NCI-H526 treated with DMSO at 0.1 percent for 48 hours (cell line): ENCODE measurements at regions not wholly inside any gene's neighbourhood (a gene's known extent, or its start where the extent isn't known, plus 50 kb on each side); places are given as distances from the start of the nearest gene placed in this dataset.
"Not testable (repeated sequence)": the region's sequence is repeated elsewhere in the genome, so short reads cannot be mapped to it uniquely, and the experiment has no call there.

ENCODE experiments used
- DNase-seq: peaks from one replicate; lab custom pipeline; 2025; lab: John Stamatoyannopoulos, UW

DNA sequence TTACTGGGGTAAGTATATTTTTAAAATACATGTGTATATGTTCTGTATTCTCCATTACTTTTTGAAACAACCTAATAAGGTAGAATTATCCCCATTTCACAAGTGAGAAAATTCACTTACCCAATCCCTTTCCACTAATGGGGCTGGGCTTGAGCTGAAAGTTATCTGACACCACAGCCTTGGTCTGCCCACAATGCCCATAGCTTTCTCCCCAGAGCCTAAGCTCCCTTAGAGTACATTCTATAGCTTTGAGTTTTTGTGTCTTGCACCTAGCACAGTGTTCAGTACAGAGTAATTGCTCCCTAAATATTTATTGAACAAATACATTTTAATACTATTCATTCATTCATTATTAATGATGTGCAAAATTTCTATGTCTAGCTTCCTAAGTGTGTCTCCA is 152.7 kb upstream of the RUNX1 start:
- no peak for DNase-seq

DNA sequence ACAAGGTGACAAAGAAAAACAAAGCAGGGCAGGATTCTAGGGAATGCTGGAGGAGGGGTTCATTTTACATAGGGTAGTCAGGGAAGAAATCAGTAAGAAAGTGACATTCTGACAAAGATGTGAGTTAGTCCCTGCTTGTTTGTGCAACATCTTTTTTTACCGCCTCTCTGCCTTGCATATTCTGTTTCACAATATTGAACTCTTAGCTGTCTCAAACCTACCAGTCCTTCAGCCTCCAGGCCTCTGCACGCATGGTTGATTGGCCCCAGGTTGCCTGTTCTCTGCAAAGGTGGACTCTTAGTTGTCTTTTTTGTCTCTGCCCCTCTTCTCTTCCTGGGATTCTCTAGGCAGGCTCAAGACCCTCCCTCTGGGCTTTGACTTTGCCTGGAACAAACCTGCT is 152.2 kb upstream of the RUNX1 start:
- DNase-seq, result no peak

DNA sequence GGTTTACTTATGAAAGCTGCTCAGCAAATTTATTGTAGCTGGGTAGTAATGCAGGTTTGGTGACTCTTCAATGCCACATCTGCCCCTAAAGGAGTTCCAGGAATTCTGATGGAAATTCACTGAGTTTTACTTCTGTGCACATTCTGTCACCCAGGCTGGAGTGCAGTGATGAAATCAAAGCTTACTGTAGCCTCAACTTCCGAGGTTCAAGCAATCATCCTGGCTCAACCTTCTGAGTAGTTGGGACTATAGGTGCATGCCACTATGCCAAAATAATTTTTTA is 150.6 kb upstream of the RUNX1 start:
- DNase-seq, result no peak

DNA sequence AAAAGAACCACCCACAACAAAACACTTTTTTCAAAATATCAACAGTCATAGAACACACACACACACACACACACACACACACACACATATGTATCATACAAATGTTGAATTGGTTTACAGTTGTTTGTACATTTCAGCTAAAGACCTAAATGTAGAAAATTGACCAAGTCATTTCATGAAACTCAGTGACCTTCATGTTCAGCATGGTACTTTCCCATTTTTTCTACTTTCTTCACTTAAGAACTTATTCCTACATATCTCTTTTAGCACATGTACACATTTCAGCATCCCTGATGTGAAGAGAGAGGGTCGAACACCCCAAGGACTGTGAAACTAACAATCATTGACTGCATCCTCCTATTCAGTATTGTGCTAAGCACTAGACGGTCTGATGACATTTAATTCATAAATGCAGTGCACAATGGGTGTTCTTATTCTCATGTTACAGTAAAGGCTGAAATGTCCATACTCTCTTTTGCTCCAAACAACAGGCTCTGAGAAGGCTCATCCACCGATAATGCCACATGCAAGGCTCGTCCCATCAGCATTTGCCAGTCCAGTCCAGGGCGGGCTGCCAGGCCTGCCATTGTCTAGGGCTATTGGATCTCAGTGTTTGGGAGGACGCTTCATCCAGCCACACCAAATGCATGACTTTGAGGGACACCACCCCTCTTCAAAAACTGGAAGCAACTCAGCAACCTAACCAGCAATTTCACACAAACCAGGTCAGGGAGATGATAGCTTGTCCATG is 150.1 kb upstream of the RUNX1 start:
- no peak for DNase-seq

DNA sequence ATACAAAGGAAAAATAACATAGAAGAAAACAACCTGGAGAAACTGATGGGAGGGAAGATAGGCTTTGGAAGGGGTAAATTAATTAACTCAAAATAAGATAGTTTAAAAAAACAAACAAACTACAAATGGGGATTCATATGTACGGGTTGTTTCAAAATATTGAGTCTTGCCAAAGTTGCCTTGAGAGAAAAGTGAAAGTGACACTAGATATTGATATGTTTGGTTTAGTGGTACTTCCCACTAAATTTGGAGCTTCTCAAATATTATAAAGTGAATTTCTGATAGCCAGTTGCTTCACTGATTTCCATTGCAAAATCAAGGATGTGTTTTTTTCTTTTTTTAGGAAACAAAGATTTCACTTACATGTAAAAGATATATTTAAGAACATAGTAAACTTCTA is 149.5 kb upstream of the RUNX1 start:
- DNase-seq, result no peak

DNA sequence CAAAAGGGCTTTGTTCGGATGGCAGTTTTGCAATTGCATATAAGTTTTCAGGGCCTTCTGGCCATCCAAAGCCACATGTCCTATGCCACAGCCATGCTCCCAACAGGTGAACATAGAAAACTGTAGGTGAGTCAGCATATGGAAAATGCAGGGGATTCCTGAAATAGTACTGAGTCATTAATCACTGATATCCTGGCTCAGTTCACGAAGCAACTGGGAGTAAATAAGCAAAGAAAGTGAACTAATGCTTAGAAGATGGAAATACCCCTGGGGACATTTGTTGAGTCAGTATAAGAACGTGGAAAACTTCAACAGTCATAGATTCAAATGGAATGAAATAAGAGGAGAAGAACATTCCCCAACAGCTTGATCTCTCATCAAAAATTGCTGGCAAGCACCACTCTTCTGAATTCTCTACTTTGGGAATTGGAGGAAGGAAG is 148.9 kb upstream of the RUNX1 start:
- DNase-seq, result no peak

DNA sequence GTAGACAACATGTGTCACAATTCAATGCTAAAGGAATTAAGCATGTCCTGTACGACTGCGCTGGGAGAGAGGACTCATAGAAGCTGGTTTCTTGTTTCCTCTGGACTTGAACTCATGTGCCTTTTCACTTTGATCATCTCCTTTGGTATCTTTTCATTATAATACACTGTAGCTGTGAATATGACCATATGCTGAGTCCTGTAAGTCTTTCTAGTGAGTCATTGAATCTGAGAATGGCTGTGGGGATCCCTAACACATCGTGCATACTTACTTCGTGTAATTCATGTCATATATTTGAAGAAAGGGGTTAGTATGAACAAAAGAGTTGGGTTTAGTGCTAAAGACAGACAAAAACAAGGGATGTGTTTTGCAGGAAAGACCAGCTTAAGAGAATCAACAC is 148.1 kb upstream of the RUNX1 start:
- DNase-seq, result no peak

DNA sequence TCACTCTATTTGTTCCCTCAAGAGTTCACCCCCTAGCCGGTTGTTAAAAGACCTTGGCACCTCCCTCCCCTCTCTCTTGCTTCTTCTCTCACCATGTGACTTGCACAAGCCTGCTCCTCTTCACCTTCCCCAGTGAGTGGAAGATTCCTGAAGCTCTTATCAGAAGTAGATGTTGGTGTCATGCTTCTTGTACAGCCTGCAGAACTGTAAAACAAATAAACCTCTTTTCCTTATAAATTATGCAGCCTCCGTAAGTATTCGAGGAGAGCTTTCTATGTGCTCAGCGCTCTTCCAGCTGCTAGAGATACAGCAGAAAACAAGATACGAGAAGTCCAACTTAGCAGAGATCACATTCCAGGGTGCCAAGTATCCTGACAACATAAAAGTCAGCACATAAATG is 147.0 kb upstream of the RUNX1 start:
- DNase-seq, result no peak

DNA sequence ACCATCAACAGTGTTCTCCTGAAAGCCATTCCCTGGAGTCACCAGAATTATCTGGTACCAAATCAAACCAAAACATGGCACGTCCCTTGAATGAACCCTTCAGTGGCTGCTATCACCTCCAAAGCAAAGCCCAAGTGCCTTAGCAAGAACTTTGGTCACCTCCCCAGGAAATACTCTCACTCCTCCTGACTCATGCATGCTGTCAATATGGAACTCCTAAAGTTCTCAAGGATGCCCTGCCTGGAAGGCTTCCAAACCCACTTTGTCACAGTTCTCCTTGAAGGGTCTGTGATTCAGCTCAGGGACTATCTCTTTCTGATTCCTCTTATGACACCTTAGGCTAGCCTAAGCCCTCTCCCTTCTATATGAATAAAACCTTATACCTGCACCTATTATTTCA is 146.1 kb upstream of the RUNX1 start:
- DNase-seq, result no peak

DNA sequence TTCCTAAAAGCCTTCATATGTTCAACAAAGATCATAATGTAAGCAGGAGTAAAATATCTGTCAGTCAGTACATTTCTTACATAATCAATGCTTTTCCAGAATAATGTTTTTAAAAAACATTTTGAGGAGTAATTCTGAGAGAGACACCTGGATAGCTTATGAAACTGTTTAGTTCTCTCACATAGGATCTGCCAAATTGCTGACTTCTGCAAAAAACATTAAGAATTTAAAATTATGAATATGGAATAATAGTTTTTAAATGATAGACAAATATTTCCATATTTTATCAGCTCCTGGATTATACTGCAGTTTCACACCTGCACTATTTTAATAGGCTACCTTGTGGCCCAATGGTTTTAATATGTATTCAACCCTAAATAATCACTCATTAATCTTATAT is 142.7 kb upstream of the RUNX1 start:
- DNase-seq, result no peak

DNA sequence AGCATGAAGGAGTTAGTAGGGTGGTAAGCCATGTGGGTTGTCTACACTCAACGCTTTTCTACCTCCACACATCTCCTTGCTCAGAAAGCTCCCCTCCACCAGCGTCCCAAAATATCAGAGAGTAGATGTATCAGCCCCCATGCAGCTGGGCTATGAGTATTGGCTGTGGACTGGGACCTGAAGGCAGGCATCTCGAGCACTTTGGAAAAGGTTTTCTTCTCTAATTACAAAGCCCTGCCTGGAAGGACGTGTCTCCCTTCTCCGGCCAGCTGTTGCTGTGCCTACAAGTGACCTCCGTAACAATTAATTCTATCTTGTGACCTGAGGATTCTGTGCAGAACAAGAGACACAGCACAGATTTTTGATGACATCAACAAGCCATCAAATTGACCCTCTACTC is 142.0 kb upstream of the RUNX1 start:
- DNase-seq, result no peak

DNA sequence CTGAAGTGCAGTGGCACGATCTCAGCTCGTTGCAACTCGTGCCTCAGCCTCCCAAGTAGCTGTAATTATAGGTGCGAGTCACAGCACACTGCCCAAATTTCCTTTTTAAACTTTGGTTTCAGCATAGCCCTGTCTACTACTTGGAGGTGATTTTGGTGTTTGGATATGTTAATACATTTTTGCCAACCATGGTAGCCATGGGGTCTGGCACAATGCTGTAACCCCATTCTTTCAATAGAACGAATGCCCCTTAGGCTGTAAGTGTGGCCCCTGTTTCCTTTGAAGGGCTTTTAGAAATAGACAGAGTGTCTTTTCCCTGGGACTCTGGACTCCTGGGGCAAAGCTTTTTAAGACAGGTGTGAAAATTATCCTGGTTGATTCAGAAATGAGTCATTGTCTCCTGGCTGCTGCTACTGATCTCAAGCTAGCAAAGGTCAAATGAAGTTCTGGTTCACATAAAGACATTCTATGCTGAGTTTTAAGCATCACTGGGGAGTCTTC is 141.1 kb upstream of the RUNX1 start:
- DNase-seq, result no peak

DNA sequence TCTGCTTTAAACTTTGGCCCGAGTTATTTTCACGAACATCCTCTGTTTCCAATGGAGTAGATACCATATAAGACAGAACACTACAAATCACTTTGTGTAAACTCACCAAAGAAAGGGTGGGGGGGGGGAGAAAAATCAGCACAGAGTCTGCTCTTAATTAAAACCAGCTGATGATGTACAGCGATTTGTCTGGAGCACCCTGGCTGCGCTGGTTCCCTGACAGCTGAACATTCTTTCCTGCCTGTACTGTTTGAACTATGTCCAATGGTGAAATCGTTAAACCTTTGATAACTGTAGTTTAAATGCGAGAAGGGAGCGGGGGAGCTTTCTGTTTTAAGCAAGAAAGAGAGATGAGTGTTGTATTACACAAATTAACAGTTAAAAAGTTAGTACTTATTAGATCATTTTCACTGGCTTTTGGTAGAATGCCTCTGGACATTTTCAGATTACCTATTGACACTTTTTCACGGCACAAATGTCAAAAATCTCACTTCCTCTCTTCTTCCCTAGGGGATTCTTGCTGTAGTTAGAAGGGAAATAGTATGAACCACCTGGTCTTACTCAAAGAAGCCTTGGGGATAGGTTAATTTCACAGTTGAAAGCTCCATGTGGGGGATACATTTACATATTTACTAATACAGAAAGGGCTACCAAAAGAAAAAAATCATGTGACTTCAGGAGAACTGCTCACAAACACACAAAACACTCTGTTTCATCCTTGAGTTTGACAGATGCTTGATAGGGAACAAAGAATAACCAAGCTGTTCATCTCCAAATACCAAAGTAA is 140.2 kb upstream of the RUNX1 start:
- no peak for DNase-seq

DNA sequence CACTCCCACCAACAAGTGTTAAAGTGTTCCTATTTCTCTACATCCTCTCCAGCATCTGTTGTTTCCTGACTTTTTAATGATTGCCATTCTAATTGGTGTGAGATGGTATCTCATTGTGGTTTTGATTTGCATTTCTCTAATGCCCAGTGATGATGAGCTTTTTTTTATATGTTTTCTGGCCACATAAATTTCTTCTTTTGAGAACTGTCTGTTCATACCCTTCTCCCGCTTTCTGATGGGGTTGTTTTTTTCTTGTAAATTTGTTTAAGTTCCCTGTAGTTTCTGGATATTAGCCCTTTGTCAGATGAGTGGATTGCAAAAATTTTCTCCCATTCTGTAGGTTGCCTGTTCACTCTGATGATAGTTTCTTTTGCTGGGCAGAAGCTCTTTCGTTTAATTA is 134.3 kb upstream of the RUNX1 start:
- not testable (repeated sequence) for DNase-seq

DNA sequence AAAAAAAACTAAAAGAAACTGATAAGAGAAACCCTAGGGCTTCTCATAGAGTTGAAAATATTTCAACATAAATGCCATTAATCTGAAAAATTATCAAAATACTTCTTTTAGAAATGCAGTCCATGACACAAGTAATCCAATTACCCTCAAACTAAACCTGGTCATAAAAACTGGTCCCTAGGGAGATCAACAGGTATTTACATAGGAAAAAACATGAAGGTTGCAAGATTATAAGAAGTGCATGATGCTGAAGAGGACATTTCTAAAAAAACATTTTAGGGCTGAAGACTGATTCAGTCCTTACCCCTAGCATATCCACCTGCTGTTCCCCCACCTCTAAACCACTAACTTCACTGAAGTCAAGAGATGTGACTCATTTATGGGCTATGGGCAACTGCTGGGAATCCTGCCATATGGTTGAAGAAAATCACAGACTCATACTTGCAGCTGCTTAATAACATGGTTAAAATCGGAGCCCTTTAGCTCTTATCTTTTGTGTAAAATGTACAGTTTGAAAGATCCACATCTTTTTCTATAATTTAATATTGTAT is 131.0 kb upstream of the RUNX1 start:
- DNase-seq, result peak; percentile 24

DNA sequence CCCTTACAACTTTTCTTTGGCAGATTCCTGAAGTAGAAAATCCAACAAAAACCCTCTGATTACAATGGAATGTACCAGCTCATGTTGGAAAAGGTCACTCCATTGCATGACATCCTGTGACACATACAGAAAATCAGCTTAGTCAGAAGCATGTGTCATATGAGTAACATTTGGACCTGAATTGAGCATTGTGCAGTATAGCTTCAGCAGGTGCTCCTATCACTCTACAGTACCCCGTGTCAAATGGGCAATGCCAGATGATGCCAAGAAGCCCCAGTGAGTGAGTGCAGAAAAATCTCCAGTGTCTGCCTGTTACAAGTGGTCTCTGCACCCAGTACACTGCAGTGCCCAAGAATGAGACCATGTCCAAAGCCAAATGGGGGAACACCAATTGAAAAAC is 129.7 kb upstream of the RUNX1 start:
- DNase-seq, result no peak

DNA sequence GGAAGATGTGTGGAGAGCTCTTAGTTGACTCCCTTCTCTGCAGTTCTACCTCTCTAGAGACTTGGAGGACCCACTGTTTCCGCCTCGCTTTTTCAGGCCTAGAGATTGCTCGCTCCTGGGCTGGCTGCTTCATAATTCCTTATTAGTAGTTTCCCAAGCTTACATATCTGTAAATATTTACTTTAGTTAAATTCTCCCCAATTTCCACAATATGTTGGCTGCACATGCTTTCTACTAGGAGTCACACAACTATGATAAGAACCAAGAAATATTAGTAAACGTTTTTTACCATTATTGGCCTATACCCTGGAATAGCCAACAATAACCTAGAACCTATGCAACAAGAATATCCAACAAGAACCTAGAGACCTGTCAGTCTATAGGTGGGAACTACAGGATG is 129.0 kb upstream of the RUNX1 start:
- DNase-seq, result no peak

DNA sequence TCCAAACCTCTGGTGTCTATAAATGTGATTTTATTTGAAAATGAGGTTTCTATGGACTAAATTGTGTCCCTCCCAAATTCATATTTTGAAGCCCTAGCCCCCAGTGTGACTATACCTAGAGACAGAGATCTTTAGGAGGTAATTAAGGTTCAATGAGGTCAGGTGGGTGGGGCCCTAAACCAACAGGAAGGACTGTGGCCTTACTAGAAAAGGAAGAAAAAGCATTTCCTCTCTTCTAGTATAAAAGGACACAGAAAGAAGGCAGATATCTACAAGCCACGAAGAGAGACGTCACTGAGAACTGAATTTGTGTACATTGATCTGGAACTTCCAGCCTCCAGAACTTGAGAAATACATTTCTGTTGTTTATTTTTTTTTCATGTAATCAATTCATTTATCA is 123.1 kb upstream of the RUNX1 start:
- no peak for DNase-seq

DNA sequence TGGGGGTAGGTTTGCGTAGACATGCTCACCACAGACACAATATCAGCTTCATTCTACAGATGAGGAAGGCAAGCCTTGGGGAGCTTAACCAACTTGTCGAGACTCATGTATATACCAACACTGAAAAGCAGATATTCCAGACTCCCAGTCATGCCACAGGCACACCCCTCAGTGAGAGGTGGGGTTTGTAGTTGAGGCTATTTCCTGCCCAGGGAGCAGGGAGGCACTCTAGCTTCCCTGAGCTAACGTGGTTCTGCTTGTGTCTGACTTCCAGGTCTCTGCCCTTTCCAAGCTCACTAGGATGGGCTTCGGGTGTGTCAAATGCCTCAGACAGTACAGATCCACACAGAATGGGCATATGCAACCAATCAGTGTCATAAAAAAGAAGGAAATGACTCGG is 122.3 kb upstream of the RUNX1 start:
- no peak for DNase-seq

DNA sequence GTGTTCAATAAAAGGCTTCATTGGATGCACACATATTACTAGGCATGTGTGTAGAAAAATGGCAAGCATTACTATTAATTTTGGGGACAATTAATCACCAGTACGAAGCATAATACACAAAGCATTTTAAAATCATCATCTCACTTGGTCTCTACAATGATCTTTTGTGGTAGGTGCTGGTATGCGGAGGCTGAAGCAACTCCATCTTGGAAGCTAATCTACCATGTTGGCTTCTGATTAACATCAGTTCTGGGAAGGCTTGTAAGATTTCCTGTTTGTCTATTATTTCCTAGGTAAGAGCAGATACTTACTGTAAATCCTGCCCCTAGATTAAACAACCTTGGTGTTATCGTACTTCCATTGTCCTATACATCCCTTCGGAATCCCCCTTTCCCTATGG is 121.7 kb upstream of the RUNX1 start:
- no peak for DNase-seq

DNA sequence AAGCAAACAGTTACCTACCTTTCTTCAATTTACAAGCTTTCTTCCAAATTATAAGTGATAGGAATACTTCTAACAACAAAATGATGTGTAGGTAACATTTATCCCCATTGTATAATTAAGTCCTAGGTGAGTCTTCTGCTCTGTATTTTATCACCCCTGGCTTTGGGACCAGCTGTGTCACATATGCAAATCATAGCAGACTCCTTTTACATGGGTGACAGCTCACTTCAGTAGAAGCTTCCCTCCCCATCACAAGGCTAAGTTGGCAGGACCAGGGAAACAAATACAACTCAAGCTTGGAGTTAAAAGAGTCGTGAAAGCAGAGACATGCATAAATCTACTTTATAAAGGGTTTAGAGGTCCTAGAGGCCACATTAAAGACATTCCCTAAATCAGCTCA is 121.1 kb upstream of the RUNX1 start:
- DNase-seq, result peak; percentile 6

DNA sequence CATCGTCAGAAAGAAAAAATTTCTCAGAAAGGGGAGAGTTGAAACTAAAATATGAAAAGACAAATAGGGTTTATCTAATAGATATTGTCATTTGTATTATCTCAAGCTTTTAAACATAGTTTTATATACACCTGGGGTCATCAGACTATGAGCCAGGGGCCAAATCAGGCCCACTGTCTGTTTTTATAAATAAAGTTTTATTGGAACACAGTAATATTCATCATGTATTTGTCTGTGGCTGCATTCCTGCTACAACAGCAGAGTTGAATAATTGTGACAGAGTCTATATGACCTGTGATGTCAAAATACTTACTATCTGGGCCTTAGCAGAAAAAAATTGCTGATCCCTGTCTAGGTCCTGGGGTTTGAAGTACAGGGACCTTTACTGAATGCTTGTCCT is 120.5 kb upstream of the RUNX1 start:
- DNase-seq, result no peak

DNA sequence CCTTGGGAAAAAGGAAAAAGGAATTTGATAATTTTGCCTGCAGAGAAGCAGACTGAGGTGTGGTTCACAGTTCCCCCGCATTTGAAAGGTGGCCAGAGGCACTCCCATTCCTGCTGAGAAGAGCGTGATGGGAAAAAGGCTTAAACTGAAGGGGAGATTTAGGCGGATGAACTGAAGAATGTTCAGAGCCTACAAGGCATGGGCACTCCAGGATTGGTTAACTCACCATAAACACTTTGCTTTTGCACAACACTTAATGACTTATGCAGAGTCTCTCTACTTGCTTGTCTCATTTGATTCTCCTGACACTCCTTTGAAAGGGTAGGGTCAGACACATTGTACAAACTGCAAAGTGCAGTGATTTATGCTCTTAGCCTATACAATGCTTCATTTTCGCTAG is 119.6 kb upstream of the RUNX1 start:
- DNase-seq, result no peak
